Coronary artery (tissue), 2 donors: ENCODE measurements at regions not wholly inside any gene's neighbourhood (a gene's known extent, or its start where the extent isn't known, plus 50 kb on each side); places are given as distances from the start of the nearest gene placed in this dataset.

ENCODE experiments used
- DNase-seq: peaks from one replicate; pipeline ENCODE4 v3.0.0-alpha.2; 2017; ENCODE audit warnings: low spot score
- H3K27ac ChIP-seq, 2 donors: fragments of 200-600 bp; sonication (generic); one replicate each; pipeline ENCODE4 v1.5.1; 2016 to 2019
- H3K4me3 ChIP-seq: fragments of 200-600 bp; sonication (generic); 2 replicates; pipeline ENCODE4 v1.5.1; 2016; ENCODE audit warnings: mild to moderate bottlenecking, moderate library complexity
- TF ChIP-seq, protein P1 (sequence below): fragments of 200-600 bp; sonication (generic); IDR thresholded peaks from one replicate; pipeline ENCODE4 v1.5.1; 2019; ENCODE audit warnings: antibody characterized with exemption

DNA sequence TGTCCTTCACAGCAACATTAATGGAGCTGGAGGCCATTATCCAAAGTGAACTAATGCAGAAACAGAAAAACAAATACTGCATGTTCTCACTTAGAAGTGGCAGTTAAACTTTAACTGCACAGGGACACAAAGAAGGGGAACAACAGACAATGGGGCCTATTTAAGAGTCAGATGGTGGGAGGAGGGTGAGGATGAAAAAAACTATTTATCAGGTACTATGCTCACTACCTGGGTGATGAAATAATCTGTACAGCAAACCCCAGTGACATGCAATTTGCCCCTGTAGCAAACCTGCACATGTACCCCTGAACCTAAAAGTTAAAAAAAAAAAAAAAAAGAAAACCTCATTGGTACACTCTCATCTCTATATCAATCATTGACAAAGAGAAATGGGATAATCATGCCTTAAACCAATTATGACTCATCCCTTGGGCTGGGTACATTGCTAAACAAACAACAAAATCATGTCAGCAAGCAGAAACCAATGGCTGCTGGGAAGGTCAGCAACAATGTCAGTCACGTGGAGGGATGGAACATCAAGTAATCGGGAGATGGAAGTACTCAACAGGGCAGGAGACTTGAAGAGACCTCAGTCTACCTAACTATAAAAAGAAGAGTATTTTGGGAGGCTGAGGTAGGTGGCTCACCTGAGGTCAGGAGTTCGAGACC is 479.2 kb downstream of the RMST start:
- DNase-seq, result no peak

DNA sequence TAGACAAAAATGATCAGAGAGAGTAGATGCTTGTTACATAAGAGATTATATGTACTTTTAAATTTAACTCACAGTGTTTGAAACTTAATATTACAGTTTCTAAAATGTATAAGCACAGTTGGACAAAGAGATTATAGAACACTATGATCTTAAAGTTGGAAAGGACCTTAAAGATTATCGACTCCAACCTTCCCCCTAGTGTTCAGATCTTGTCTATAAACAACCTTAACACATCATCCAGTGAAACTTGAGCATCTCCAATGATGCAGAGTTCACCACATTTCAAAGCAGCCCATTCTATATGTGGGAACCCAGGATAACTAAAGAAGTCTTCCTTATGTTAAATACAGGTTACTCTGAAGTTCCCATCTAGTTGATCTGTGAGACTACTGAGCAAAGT is 480.8 kb downstream of the RMST start:
- Histone ChIP-seq H3K4me3 (no peak overlapping the region), H3K27ac (no peak overlapping the region)
- TF ChIP-seq, protein P1, sequence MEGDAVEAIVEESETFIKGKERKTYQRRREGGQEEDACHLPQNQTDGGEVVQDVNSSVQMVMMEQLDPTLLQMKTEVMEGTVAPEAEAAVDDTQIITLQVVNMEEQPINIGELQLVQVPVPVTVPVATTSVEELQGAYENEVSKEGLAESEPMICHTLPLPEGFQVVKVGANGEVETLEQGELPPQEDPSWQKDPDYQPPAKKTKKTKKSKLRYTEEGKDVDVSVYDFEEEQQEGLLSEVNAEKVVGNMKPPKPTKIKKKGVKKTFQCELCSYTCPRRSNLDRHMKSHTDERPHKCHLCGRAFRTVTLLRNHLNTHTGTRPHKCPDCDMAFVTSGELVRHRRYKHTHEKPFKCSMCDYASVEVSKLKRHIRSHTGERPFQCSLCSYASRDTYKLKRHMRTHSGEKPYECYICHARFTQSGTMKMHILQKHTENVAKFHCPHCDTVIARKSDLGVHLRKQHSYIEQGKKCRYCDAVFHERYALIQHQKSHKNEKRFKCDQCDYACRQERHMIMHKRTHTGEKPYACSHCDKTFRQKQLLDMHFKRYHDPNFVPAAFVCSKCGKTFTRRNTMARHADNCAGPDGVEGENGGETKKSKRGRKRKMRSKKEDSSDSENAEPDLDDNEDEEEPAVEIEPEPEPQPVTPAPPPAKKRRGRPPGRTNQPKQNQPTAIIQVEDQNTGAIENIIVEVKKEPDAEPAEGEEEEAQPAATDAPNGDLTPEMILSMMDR, result no peak
- no peak for DNase-seq

More for the DNA sequence above, 479.2 kb downstream of the RMST start:
- TF ChIP-seq, protein P1, result no peak
- Histone ChIP-seq H3K4me3 (no peak overlapping the region), H3K27ac (no peak overlapping the region)

GRCh38 chr12:97944576-97944975 is 482.0 kb downstream of the RMST start:
- TF ChIP-seq, protein P1, result no peak
- Histone ChIP-seq H3K27ac (no peak overlapping the region), H3K4me3 (no peak overlapping the region)
- no peak for DNase-seq

DNA sequence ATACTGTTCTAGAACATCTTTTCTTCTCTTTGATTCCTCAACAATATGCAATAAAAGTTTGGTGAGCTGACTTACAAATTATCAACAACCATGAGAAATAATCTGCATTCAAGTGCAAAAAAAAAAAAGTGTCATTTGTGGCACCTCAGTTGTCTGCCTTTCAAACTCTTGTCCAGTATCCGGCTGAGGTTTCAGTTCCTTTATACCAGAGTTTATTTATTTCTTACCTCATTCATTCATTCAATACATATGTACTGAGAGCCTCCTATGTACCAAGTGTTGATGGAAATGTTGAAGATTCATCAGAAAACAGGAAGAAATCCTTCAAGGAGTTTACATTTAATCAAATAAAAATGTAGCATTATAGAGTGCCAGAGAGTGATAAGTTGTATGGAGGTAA is 484.1 kb downstream of the RMST start:
- DNase-seq, result no peak
- Histone ChIP-seq H3K4me3 (no peak overlapping the region), H3K27ac (no peak overlapping the region)
- TF ChIP-seq, protein P1, result no peak

GRCh38 chr12:97948591-97948990 is 486.0 kb downstream of the RMST start:
- no peak overlapping the region for H3K4me3 ChIP-seq
- no peak overlapping the region for H3K27ac ChIP-seq
- no peak for DNase-seq
- TF ChIP-seq, protein P1, result no peak

DNA sequence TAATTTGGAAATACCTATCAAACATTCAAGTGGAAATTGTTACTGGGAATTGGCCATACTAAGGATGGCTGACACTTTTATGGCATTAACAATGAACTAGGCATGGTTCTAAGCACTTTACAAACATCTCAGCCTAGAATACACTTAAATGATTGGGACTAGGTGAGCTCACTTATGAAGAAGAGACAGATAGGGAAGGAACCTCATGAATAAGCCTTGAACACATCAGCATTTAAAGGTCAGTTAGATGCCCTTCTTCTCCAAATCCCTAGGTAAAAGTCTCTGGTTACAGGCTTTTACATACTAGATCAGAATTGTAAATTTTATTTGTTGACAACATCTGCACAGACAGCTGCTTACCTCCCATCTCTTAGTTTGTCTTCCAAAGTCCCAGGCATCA is 488.6 kb downstream of the RMST start:
- no peak for DNase-seq
- no peak overlapping the region for H3K27ac ChIP-seq
- TF ChIP-seq, protein P1, result no peak
- H3K4me3 ChIP-seq, result no peak overlapping the region

DNA sequence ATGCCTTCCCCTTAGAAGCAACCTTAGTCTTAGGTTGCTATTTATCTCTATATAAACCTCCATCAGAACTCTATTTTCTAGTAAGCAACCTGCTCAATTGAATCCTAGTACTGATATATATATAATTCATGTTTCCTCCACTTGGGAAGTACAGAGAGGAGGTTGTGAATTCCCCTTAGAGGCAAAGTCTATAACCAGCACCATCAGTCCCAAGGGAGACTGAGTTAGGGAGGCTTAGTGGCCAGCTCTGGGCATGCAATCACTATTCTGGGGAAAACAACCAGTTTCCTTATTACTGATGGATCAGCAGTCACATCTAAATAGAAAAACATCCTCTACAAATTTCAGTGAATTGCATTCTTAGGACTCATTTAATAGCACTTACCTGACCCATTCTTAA is 489.1 kb downstream of the RMST start:
- DNase-seq, result no peak
- H3K27ac ChIP-seq, result no peak overlapping the region
- H3K4me3 ChIP-seq, result no peak overlapping the region
- TF ChIP-seq, protein P1, result no peak
